ENCODE measurements at regions not wholly inside any gene's neighbourhood (a gene's known extent, or its start where the extent isn't known, plus 50 kb on each side); places are given as distances from the start of the nearest gene placed in this dataset.
A peak's percentile ranks its signal among the peaks of the same experiment; 100 is the strongest.

DNA sequence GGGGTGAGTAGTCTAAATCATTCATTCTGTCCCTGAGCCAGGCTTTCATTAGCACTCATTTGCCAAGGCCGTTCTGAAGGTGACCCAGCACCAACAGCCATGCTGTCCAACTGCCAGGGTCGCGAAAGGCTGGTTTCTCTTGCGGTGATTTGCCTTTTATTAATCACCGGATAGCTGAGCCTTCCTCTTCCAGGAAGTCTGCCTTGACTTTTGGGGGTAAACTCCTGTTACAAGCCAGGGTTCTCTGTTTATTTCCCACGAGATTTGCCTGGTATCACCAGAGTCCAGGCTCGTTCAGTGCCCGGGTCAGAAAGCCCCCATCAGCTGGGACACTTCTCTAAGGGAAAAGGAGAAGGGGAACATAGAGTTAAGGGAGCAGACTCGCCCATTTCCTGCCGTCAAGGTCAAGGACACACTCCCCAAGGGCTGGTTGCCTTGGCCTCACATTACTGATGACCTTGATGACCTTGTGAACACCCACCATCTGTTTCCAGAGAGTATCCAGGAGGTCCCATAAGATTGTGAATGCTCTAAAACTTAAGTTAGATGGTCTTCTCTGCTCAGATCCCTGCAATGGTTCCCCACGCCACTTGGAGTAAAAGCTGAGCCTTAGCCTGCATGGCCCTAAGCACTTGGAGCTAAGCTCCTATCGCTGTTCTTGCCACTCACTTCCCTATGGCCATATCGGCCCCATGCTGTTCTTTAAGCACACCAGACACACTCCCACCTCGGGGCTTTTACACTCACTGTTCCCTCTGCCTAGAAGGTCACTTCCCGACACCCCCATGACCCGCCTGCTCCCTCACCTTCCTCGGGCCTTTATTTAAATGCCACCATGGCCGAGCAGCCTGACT, 96.0 kb upstream of the EPCAM start:
- H3K4me1 ChIP-seq (ENCODE audit: control insufficient read depth, insufficient read depth, low read length): peaks cover 17% of the 10 kb centered on the region

More for the DNA sequence above, 96.0 kb upstream of the EPCAM start:
- Histone ChIP-seq H4K5ac (ENCODE audit: low read depth, low read length) (peak overlapping the region; percentile 30; the same call in 1 of the 2 replicates), H3K4me2 (ENCODE audit: low read depth, low read length) (no peak overlapping the region), H2BK20ac (ENCODE audit: low read depth, low read length) (peak overlapping the region; percentile 86), H2BK5ac (ENCODE audit: low read depth, low read length, poor library complexity, severe bottlenecking) (peak overlapping the region; percentile 16), H4K8ac (ENCODE audit: low read depth in 2 of 2, low read length in 2 of 2) (peak overlapping the region in 1 of 2 experiments; percentile 7; a peak in 1 of 4 replicates), H3K27ac (ENCODE audit: insufficient read depth, low read length) (no peak overlapping the region), H3K9me3 (ENCODE audit: control insufficient read depth, insufficient read depth, low read length) (no peaks in the 10 kb centered on the region), H3K56ac (ENCODE audit: extremely low read depth, insufficient read depth, low read length) (0 out of 2 replicates have a peak overlapping the region, but pooled peaks have one; percentile 24), H3K27me3 (ENCODE audit: control insufficient read depth, insufficient read depth, low read length) (no peaks in the 10 kb centered on the region), H3K23ac (ENCODE audit: low read depth, low read length) (peak overlapping the region; percentile 24; the same call in 1 of the 2 replicates), H3K14ac (replicated peaks; ENCODE audit: low read depth, low read length) (peak overlapping the region; percentile 8; the same call in 1 of the 2 replicates), H3K9ac (ENCODE audit: low read depth, low read length) (no peak overlapping the region), H4K91ac (ENCODE audit: insufficient read depth, low read depth, low read length) (peak overlapping the region; percentile 63), H3K4ac (ENCODE audit: low read depth, low read length) (peak overlapping the region; percentile 88), H3K18ac (ENCODE audit: low read depth, low read length) (peak overlapping the region; percentile 61; the same call in 1 of the 2 replicates), H3K9me1 (ENCODE audit: insufficient read depth, low read length) (peaks cover 20% of the 10 kb centered on the region), H3K36me3 (ENCODE audit: control insufficient read depth, insufficient read depth, low read length) (no peaks in the 10 kb centered on the region), H2AK5ac (ENCODE audit: low read depth, low read length) (peak overlapping the region; percentile 26), H3K79me1 (ENCODE audit: low read depth in 1 of 2, low read length in 2 of 2) (peaks cover 17 to 54% of the 10 kb centered on the region in 2 experiments), H4K20me1 (ENCODE audit: insufficient read depth, low read length) (no peaks in the 10 kb centered on the region), H2AFZ (replicated peaks; ENCODE audit: low read length, poor library complexity) (no peak overlapping the region), H2AK9ac (replicated peaks; ENCODE audit: low read depth, low read length, poor library complexity) (no peak overlapping the region), H3K4me3 (ENCODE audit: insufficient read depth, low read depth, low read length) (no peak overlapping the region), H2BK120ac (ENCODE audit: low read depth, low read length) (peak overlapping the region; percentile 83), H2BK15ac (ENCODE audit: low read depth, low read length) (peak overlapping the region; percentile 58; the same call in 2 of the 3 replicates)
- dilution Hi-C loops (cut with HindIII; ENCODE audit: low sequenced_read_pairs, unreplicated experiment): no loop called here
- in situ Hi-C loops (cut with MboI; ENCODE audit: low sequenced_read_pairs): no loop called here
- intact Hi-C loops (cut with micrococcal nuclease): loop anchor here (2.0 kb wide), 1 partner anchor 50 kb away; no protein-coding TSS in a partner anchor
- no peak for DNase-seq
- TF ChIP-seq, protein P1, sequence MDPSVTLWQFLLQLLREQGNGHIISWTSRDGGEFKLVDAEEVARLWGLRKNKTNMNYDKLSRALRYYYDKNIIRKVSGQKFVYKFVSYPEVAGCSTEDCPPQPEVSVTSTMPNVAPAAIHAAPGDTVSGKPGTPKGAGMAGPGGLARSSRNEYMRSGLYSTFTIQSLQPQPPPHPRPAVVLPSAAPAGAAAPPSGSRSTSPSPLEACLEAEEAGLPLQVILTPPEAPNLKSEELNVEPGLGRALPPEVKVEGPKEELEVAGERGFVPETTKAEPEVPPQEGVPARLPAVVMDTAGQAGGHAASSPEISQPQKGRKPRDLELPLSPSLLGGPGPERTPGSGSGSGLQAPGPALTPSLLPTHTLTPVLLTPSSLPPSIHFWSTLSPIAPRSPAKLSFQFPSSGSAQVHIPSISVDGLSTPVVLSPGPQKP (IDR thresholded peaks at IDR 0.05; ENCODE audit: borderline replicate concordance, low read depth, low read length): no peak
- no peak for TF ChIP-seq NFE2L2 (IDR thresholded peaks at IDR 0.05; ENCODE audit: low read depth, low read length)
- no peak for TF ChIP-seq MAFK (IDR thresholded peaks at IDR 0.05; ENCODE audit: low read depth, low read length)
- TF ChIP-seq MXI1 (IDR thresholded peaks at IDR 0.05; ENCODE audit: borderline replicate concordance, low read depth, low read length): no peak
- no peak for TF ChIP-seq SMC3 (IDR thresholded peaks at IDR 0.05; ENCODE audit: low read depth, low read length)
- no peak for TF ChIP-seq BHLHE40 (IDR thresholded peaks at IDR 0.05; ENCODE audit: low read depth, low read length)
- TF ChIP-seq, protein P2, sequence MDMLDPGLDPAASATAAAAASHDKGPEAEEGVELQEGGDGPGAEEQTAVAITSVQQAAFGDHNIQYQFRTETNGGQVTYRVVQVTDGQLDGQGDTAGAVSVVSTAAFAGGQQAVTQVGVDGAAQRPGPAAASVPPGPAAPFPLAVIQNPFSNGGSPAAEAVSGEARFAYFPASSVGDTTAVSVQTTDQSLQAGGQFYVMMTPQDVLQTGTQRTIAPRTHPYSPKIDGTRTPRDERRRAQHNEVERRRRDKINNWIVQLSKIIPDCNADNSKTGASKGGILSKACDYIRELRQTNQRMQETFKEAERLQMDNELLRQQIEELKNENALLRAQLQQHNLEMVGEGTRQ (IDR thresholded peaks at IDR 0.05; ENCODE audit: low read depth, low read length): no peak
- no peak for TF ChIP-seq RAD21 (IDR thresholded peaks at IDR 0.05; ENCODE audit: low read length)
- TF ChIP-seq FOS (IDR thresholded peaks at IDR 0.05; ENCODE audit: low read depth, low read length): no peak
- no peak for TF ChIP-seq CHD1 (IDR thresholded peaks at IDR 0.05; ENCODE audit: low read depth, low read length)
- no peak for TF ChIP-seq CEBPB (IDR thresholded peaks at IDR 0.05; ENCODE audit: low read depth, low read length)
- TF ChIP-seq RCOR1 (IDR thresholded peaks at IDR 0.05; ENCODE audit: insufficient replicate concordance, low read length): no peak
- TF ChIP-seq RFX5 (IDR thresholded peaks at IDR 0.05; ENCODE audit: low read depth, low read length): no peak
- no peak for TF ChIP-seq POLR2A (IDR thresholded peaks at IDR 0.05; ENCODE audit: low read depth, low read length)
- ATAC-seq (ENCODE audit: low read depth): no peak
- WGBS, 2 experiments (ENCODE audit: extremely low coverage in 2 of 2, insufficient read length in 1 of 2): 97% methylated on average over 6 of the region's 18 CpGs; no CpG with 5 or more reads in 1 of the 2 experiments
- CTCF ChIA-PET: interaction anchor here (0.8 to 1.5 kb wide), 4 partner anchors 9 to 231 kb away, joined by 3 to 6 read pairs (median 4); no protein-coding TSS in a partner anchor
- POLR2A ChIA-PET (ENCODE audit: unreplicated experiment): no interaction called here
- no TSS peak for BruUV-seq (replicated peaks)

All from IMR-90 (cell line).